DND-41 (cell line): ENCODE measurements at regions not wholly inside any gene's neighbourhood (a gene's known extent, or its start where the extent isn't known, plus 50 kb on each side); places are given as distances from the start of the nearest gene placed in this dataset.

Experiments used
- ATAC-seq: fragments of 200-7000 bp; cut with Tn5 transposase; 3 replicates; pipeline ENCODE4 v1.9.1; 2021; ENCODE audit warnings: low read depth; ENCODE audit not compliant: insufficient read depth
- DNase-seq: peaks from one replicate; pipeline ENCODE4 v3.0.0-alpha.2; 2020
- H2AFZ ChIP-seq: 2 replicates; pipeline ENCODE4 v1.6.0; 2012; ENCODE audit warnings: low read depth, low read length
- H3K27ac ChIP-seq: 2 replicates; pipeline ENCODE4 v1.5.1; 2012; ENCODE audit warnings: low read length, inconsistent platforms
- H3K27me3 ChIP-seq: fragments of 200-600 bp; sonication (generic); 2 replicates; pipeline ENCODE4 v1.6.0; 2012; ENCODE audit warnings: low read length, mild to moderate bottlenecking, inconsistent platforms; ENCODE audit not compliant: insufficient read depth, poor library complexity
- H3K36me3 ChIP-seq: 2 replicates; pipeline ENCODE4 v1.5.1; 2012; ENCODE audit warnings: low read length, inconsistent platforms; ENCODE audit not compliant: insufficient read depth
- H3K4me1 ChIP-seq: 2 replicates; pipeline ENCODE4 v1.5.1; 2012; ENCODE audit warnings: mild to moderate bottlenecking, low read length; ENCODE audit not compliant: insufficient read depth
- H3K4me2 ChIP-seq: 2 replicates; pipeline ENCODE4 v1.6.0; 2012; ENCODE audit warnings: mild to moderate bottlenecking, moderate library complexity, low read length, inconsistent platforms; ENCODE audit not compliant: insufficient read depth
- H3K4me3 ChIP-seq, 2 experiments: fragments of 200-600 bp in 1 of 2; shearing (Covaris generic) in 1 of 2; 2 replicates each; pipeline ENCODE4 v1.5.1; 2012 to 2016; ENCODE audit warnings: inconsistent platforms in 2 of 2, low read length in 2 of 2, mild to moderate bottlenecking in 2 of 2, low read depth in 1 of 2, moderate library complexity in 1 of 2
- H3K79me2 ChIP-seq: 2 replicates; pipeline ENCODE4 v1.6.0; 2012; ENCODE audit warnings: low read length, inconsistent platforms; ENCODE audit not compliant: insufficient read depth
- H3K9ac ChIP-seq: 2 replicates; pipeline ENCODE4 v1.6.0; 2012; ENCODE audit warnings: low read depth, mild to moderate bottlenecking, inconsistent platforms, low read length, moderate library complexity
- H3K9me3 ChIP-seq: 2 replicates; pipeline ENCODE4 v1.5.1; 2012; ENCODE audit warnings: low read length, moderate library complexity, mild to moderate bottlenecking, inconsistent platforms; ENCODE audit not compliant: insufficient read depth, severe bottlenecking
- H4K20me1 ChIP-seq: 2 replicates; pipeline ENCODE4 v1.6.0; 2012; ENCODE audit warnings: low read length; ENCODE audit not compliant: insufficient read depth
- CTCF ChIP-seq: IDR thresholded peaks from 2 replicates; pipeline ENCODE4 v1.5.1; 2012; ENCODE audit warnings: borderline replicate concordance, low read length, moderate library complexity, mild to moderate bottlenecking; ENCODE audit not compliant: poor library complexity, severe bottlenecking; ENCODE audit errors: extremely low read depth
- EZH2 ChIP-seq: IDR thresholded peaks from 3 replicates; pipeline ENCODE4 v1.6.1; 2012; ENCODE audit warnings: borderline replicate concordance, low read depth, mild to moderate bottlenecking, moderate library complexity, low read length, inconsistent platforms; ENCODE audit not compliant: severe bottlenecking

- Histone ChIP-seq H3K27ac (no peak overlapping the region), H3K4me1 (no peaks in the 10 kb centered on the region), H3K4me2 (no peak overlapping the region), H2AFZ (no peak overlapping the region), H3K27me3 (no peaks in the 10 kb centered on the region), H3K36me3 (no peaks in the 10 kb centered on the region), H3K9ac (no peak overlapping the region), H3K4me3 (no peak overlapping the region), H3K79me2 (no peaks in the 10 kb centered on the region), H3K9me3 (no peaks in the 10 kb centered on the region), H4K20me1 (no peaks in the 10 kb centered on the region)
- TF ChIP-seq CTCF (no peak), EZH2 (no peak)
- ATAC-seq (no peak), DNase-seq (no peak)
Observed at GRCh38 chr10:83062871-83063270, 1076.4 kb upstream of the GHITM start.

- no peaks in the 10 kb centered on the region for H3K79me2 ChIP-seq
- DNase-seq (no peak), ATAC-seq (no peak)
- H3K36me3 ChIP-seq: no peaks in the 10 kb centered on the region
- no peaks in the 10 kb centered on the region for H3K4me1 ChIP-seq
- H3K9me3 ChIP-seq: no peaks in the 10 kb centered on the region
- no peaks in the 10 kb centered on the region for H4K20me1 ChIP-seq
- H3K4me3 ChIP-seq: no peak overlapping the region
- H3K4me2 ChIP-seq: no peak overlapping the region
- H2AFZ ChIP-seq: no peak overlapping the region
- H3K27me3 ChIP-seq: no peaks in the 10 kb centered on the region
- H3K9ac ChIP-seq: no peak overlapping the region
- H3K27ac ChIP-seq: no peak overlapping the region
- TF ChIP-seq EZH2: no peak
- TF ChIP-seq CTCF: no peak
Observed at GRCh38 chr10:83073472-83073871, 1065.8 kb upstream of the GHITM start.

GRCh38 chr10:83075016-83075814 lies 1064.1 kb upstream of the GHITM start:
- no peak overlapping the region for H2AFZ ChIP-seq
- H3K79me2 ChIP-seq: no peaks in the 10 kb centered on the region
- TF ChIP-seq EZH2 (no peak), CTCF (no peak)
- DNase-seq (no peak), ATAC-seq (no peak)
- no peaks in the 10 kb centered on the region for H3K9me3 ChIP-seq
- no peaks in the 10 kb centered on the region for H3K36me3 ChIP-seq
- H3K27me3 ChIP-seq: no peaks in the 10 kb centered on the region
- no peaks in the 10 kb centered on the region for H3K4me1 ChIP-seq
- H3K9ac ChIP-seq: no peak overlapping the region
- H3K4me3 ChIP-seq: no peak overlapping the region
- no peak overlapping the region for H3K27ac ChIP-seq
- H4K20me1 ChIP-seq: no peaks in the 10 kb centered on the region
- no peak overlapping the region for H3K4me2 ChIP-seq
